Muscle of leg (tissue), 3 donors: ENCODE measurements at regions not wholly inside any gene's neighbourhood (a gene's known extent, or its start where the extent isn't known, plus 50 kb on each side); places are given as distances from the start of the nearest gene placed in this dataset.
"Not testable (repeated sequence)": the region's sequence is repeated elsewhere in the genome, so short reads cannot be mapped to it uniquely, and the experiment has no call there.

Experiments used
- DNase-seq: peaks from one replicate; pipeline ENCODE4 v3.0.0; 2013
- H3K27ac ChIP-seq: one replicate; pipeline ENCODE4 v1.5.1; 2013; ENCODE audit warnings: mild to moderate bottlenecking, low read length, control low read depth
- H3K27me3 ChIP-seq: one replicate; pipeline ENCODE4 v1.6.1; 2013; ENCODE audit warnings: low read length; ENCODE audit not compliant: control insufficient read depth, insufficient read depth
- H3K36me3 ChIP-seq: one replicate; pipeline ENCODE4 v1.6.1; 2013; ENCODE audit warnings: low read length; ENCODE audit not compliant: control insufficient read depth, insufficient read depth
- H3K4me1 ChIP-seq: one replicate; pipeline ENCODE4 v1.6.1; 2013; ENCODE audit warnings: low read length; ENCODE audit not compliant: control insufficient read depth, insufficient read depth
- H3K4me3 ChIP-seq: one replicate; pipeline ENCODE4 v1.5.1; 2013; ENCODE audit warnings: low read length, control low read depth
- H3K9me3 ChIP-seq: replicated peaks from 2 replicates; pipeline ENCODE4 v1.6.1; 2013; ENCODE audit warnings: low read depth, low read length; ENCODE audit not compliant: control insufficient read depth
- WGBS: methylation state at CpG from one replicate; pipeline ENCODE4 v1.1.5; 2013; ENCODE audit warnings: missing lambda C conversion rate; ENCODE audit not compliant: insufficient coverage; 5-methylcytosine and 5-hydroxymethylcytosine counted together

DNA sequence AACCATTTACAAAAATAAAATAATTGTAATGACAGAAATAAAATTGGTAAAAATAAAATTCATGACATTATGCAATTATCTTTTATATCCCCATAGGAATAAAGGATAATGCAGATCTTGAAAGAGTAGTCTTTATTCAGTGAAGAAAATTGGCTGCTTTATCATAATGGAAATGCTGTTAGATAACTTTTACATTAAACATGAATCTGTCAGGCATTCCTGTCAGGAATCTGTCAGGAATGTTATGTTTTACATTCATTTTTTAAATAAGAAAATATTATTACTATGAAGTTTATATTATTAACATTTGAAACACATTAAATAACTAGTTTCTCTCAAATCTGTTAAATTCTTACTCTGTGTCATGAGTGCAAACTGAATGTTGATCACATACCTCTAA, 1024.7 kb upstream of the TMEFF2 start:
- Histone ChIP-seq H3K4me1 (no peaks in the 10 kb centered on the region), H3K27me3 (no peaks in the 10 kb centered on the region), H3K4me3 (no peak overlapping the region), H3K36me3 (no peaks in the 10 kb centered on the region), H3K9me3 (no peaks in the 10 kb centered on the region), H3K27ac (no peak overlapping the region)
- no peak for DNase-seq

DNA sequence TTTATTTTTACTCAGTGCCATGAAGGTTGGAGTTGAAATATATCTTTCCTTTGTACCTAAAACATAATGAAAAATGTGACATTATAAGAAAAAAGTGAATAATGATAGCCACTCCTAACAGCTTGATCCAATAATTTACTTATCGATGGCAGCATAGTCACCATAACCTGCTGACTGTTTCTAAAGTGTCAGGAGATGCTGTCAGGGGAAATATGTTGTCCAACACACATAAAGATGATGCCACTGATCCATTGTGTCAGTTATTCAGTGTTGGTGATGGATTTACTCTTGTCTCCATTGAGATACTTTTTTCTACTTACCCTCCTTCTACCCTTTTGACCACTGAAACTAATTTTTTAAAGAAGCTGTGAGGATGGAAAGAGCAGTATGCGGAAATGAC, 1006.9 kb upstream of the TMEFF2 start:
- Histone ChIP-seq H3K36me3 (no peaks in the 10 kb centered on the region), H3K4me3 (no peak overlapping the region), H3K27me3 (no peaks in the 10 kb centered on the region), H3K4me1 (no peaks in the 10 kb centered on the region), H3K27ac (no peak overlapping the region), H3K9me3 (no peaks in the 10 kb centered on the region)
- no CpG with 5 or more reads among the region's 2 CpGs for WGBS
- DNase-seq: no peak

DNA sequence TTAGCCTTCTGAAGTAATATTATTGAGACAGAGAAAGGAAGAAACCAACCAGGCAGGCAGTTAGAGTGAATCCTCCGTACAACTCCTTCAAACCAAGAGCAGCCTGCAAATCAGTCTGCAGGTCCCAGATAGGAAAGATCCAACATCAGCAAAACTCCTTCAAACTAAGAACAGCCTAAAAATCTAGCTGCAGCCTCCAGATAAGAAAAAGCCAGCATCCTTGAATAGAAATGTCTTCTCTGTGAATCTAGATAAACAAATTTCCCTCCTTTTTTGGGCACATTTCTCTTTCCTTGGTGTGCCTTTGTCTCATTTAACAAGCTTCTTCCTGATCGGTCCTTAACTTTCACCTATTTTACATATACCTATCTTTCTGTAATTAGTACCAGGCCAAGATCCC, 1004.6 kb upstream of the TMEFF2 start:
- WGBS: 100% methylated on average over 1 of the region's 2 CpGs
- H3K4me1 ChIP-seq: no peaks in the 10 kb centered on the region
- no peaks in the 10 kb centered on the region for H3K36me3 ChIP-seq
- no peaks in the 10 kb centered on the region for H3K27me3 ChIP-seq
- H3K4me3 ChIP-seq: no peak overlapping the region
- no peak overlapping the region for H3K27ac ChIP-seq
- no peaks in the 10 kb centered on the region for H3K9me3 ChIP-seq
- DNase-seq: no peak

DNA sequence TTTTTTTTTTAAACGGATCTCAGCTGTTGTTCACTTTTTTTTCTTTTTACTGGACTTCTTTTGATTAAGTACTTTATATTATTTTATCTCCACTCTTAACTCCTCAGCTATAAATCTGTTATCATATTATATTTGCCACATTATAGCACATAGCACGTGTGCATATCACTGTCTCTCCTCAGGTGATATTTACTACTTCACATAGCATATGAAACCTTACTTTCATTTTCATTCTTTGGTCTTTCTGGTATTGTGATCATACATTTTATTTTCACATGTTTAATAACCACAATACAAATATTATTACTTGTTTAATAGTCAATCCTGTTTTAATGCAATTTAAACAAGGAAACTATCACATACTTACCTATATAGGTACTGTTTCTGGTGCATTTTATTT, 993.1 kb upstream of the TMEFF2 start:
- no CpG with 5 or more reads among the region's 2 CpGs for WGBS

DNA sequence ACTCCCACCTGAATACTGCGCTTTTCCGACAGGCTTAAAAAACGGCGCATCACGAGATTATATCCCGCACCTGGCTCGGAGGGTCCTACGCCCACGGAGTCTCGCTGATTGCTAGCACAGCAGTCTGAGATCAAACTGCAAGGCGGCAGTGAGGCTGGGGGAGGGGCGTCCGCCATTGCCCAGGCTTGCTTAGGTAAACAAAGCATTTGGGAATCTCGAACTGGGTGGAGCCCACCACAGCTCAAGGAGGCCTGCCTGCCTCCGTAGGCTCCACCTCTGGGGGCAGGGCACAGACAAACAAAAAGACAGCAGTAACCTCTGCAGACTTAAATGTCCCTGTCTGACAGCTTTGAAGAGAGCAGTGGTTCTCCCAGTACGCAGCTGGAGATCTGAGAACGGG, 976.2 kb upstream of the TMEFF2 start:
- H3K9me3 ChIP-seq, H3K27me3 ChIP-seq, H3K27ac ChIP-seq, H3K4me3 ChIP-seq, H3K4me1 ChIP-seq, H3K36me3 ChIP-seq, DNase-seq: not testable (repeated sequence)
- no CpG with 5 or more reads among the region's 17 CpGs for WGBS

More for the DNA sequence above, 993.1 kb upstream of the TMEFF2 start:
- Histone ChIP-seq H3K27ac (no peak overlapping the region), H3K27me3 (no peaks in the 10 kb centered on the region), H3K36me3 (no peaks in the 10 kb centered on the region), H3K4me1 (no peaks in the 10 kb centered on the region), H3K9me3 (no peaks in the 10 kb centered on the region), H3K4me3 (no peak overlapping the region)
- DNase-seq: no peak

DNA sequence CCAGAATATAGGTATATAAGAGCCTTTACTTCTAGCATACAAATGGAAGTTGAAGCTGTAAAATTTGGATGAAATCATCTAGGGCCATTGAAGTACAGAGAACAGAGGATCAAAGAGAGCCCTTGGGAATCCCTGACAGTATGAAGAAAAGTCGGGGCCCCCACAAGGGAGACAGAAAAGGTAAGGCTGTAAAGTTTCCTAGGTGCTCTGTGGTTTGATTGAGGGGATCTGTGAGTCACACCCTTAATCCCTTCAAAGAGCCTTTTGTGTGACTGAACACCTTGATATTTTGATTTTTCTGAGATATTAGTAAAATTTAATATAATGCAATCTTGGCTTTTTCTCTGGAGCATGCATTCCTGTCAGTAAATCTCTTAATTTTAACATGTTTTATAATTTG, 961.7 kb upstream of the TMEFF2 start:
- Histone ChIP-seq H3K36me3 (no peaks in the 10 kb centered on the region), H3K27ac (no peak overlapping the region), H3K4me1 (no peaks in the 10 kb centered on the region), H3K4me3 (no peak overlapping the region), H3K27me3 (no peaks in the 10 kb centered on the region), H3K9me3 (no peaks in the 10 kb centered on the region)
- no peak for DNase-seq
- WGBS: no CpG with 5 or more reads among the region's 1 CpG

DNA sequence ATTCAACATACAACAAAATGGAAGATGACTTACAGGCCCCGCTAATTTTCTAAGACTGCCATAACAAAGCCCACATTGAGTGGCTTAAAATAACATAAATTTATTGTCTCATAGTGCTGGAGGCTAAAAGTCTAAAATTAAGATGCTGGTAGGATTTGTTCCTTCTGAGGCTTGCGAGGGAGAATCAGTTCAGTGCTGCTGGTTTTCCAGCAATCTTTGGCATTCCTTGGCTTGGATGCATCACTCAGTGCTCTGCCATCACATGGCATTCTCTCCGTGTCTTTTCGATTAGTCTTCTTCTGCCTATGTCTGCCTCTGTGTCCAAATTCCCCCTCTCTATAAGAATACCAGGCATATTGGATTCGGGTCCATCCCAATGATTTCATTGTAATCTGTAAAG, 959.3 kb upstream of the TMEFF2 start:
- no peaks in the 10 kb centered on the region for H3K27me3 ChIP-seq
- no peak for DNase-seq
- no peak overlapping the region for H3K27ac ChIP-seq
- no peaks in the 10 kb centered on the region for H3K36me3 ChIP-seq
- no peaks in the 10 kb centered on the region for H3K4me1 ChIP-seq
- no peak overlapping the region for H3K4me3 ChIP-seq
- no peaks in the 10 kb centered on the region for H3K9me3 ChIP-seq
- WGBS: 83% methylated on average over 3 of the region's 5 CpGs

DNA sequence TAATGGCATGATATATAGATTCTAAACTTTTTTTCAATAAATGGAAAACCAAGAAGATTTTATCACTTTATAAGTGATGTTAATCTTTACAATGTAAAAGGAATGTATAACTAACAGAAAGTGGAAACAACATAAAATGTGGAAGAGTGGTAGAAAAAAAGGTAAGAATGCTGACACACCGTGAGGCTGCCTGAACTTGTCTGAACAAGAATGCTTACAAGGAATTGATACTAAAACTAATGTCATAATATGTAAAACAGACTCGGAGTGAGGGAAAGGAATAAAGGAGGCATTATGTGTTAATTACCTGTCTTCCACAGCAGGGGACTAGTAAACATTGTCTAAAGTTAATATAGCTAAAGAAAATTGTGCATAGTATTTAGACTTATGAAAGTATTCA, 958.8 kb upstream of the TMEFF2 start:
- no peak overlapping the region for H3K4me3 ChIP-seq
- no peaks in the 10 kb centered on the region for H3K36me3 ChIP-seq
- H3K9me3 ChIP-seq: no peaks in the 10 kb centered on the region
- no peak for DNase-seq
- no CpG with 5 or more reads among the region's 2 CpGs for WGBS
- no peaks in the 10 kb centered on the region for H3K4me1 ChIP-seq
- H3K27me3 ChIP-seq: no peaks in the 10 kb centered on the region
- H3K27ac ChIP-seq: no peak overlapping the region

DNA sequence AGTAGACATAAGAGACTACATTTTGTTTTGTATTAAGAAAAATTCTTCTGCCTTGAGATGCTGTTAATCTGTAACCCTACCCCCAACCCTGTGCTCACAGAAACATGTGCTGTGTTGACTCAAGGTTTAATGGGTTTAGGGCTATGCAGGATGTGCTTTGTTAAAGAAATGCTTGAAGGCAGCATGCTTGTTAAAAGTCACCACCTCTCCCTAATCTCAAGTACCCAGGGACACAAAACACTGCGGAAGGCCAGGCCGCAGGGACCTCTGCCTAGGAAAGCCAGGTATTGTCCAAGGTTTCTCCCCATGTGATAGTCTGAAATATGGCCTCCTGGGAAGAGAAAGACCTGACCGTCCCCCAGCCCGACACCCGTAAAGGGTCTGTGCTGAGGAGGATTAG, 947.7 kb upstream of the TMEFF2 start:
- WGBS: 93% methylated on average over 3 of the region's 5 CpGs
- H3K4me3 ChIP-seq, H3K4me1 ChIP-seq, H3K36me3 ChIP-seq, H3K9me3 ChIP-seq, H3K27ac ChIP-seq, H3K27me3 ChIP-seq, DNase-seq: not testable (repeated sequence)

DNA sequence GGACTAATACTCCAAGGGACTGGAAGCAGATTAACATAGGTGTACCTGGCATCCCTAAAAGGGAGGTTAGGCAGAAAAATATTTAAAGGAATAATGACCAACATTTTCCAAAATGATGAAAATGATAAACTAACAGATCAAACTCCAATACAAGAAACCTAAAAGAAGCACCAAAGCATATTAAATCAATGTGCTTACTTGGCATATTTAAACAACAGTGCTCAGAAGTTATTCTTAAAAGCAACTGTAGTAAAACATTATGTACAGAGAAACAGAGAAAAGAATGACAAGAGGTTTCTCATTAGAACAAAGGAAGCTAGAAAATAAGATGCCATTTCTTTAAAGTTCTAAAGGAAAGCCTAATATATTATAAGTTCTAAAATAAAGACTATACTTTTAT, 947.3 kb upstream of the TMEFF2 start:
- H3K27ac ChIP-seq: no peak overlapping the region
- H3K27me3 ChIP-seq: no peaks in the 10 kb centered on the region
- DNase-seq: no peak
- H3K9me3 ChIP-seq: no peaks in the 10 kb centered on the region
- no peaks in the 10 kb centered on the region for H3K4me1 ChIP-seq
- H3K4me3 ChIP-seq: no peak overlapping the region
- H3K36me3 ChIP-seq: no peaks in the 10 kb centered on the region

DNA sequence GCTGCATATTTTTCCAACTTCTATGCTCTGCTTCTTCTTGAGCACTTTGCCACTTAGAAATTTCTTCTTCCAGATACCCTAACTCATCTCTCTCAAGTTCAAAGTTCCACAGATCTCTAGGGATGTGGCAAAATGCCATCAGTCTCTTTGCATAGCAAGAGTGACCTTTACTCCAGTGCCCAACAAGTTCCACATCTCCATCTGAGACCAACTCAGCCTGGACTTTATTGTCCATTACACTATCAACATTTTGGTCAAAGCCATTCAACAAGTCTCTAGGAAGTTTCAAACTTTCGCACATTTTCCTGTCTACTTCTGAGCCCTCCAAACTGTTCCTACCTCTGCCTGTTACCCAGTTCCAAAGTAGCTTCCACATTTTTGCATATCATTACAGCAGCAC, 946.2 kb upstream of the TMEFF2 start:
- not testable (repeated sequence) for H3K27ac ChIP-seq, H3K36me3 ChIP-seq, H3K4me1 ChIP-seq, H3K27me3 ChIP-seq, H3K9me3 ChIP-seq, DNase-seq, H3K4me3 ChIP-seq
- 91% methylated on average over 1 of the region's 1 CpG for WGBS
